ENCODE measurements at regions not wholly inside any gene's neighbourhood (a gene's known extent, or its start where the extent isn't known, plus 50 kb on each side); places are given as distances from the start of the nearest gene placed in this dataset.

DNA sequence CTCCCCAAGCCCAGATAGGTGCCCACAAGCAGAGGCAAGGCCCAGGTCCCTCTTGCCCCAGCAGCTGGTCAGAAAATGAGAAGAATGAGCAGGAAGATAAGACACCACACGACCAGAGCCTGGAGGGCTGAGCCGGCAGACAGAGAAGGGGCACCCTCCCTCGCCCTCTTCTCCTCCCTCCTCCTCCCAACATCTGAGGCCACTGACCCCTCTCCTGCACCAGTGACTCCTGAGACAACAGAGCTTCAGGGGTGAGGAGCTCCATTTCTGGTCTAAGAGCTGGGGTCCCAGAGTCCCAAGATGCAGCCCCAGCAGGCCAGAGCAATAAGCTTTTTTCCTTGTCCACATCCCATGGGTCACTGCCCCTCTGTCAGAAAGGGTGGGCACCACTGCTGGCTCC lies 159.2 kb downstream of the TRIM29 start:
- TF ChIP-seq, protein P1, sequence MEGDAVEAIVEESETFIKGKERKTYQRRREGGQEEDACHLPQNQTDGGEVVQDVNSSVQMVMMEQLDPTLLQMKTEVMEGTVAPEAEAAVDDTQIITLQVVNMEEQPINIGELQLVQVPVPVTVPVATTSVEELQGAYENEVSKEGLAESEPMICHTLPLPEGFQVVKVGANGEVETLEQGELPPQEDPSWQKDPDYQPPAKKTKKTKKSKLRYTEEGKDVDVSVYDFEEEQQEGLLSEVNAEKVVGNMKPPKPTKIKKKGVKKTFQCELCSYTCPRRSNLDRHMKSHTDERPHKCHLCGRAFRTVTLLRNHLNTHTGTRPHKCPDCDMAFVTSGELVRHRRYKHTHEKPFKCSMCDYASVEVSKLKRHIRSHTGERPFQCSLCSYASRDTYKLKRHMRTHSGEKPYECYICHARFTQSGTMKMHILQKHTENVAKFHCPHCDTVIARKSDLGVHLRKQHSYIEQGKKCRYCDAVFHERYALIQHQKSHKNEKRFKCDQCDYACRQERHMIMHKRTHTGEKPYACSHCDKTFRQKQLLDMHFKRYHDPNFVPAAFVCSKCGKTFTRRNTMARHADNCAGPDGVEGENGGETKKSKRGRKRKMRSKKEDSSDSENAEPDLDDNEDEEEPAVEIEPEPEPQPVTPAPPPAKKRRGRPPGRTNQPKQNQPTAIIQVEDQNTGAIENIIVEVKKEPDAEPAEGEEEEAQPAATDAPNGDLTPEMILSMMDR (conservative IDR thresholded peaks at IDR 0.05 in 1 of 2, IDR thresholded peaks at IDR 0.05 in 1 of 2; ENCODE audit: extremely low read depth in 1 of 2, insufficient read depth in 1 of 2, low read depth in 1 of 2, low read length in 2 of 2) = no peak
- no peak for TF ChIP-seq EZH2 (IDR thresholded peaks at IDR 0.05; ENCODE audit: borderline replicate concordance, low read length)
